Activated naive CD4-positive, alpha-beta T cell (primary cell): ENCODE measurements at regions not wholly inside any gene's neighbourhood (a gene's known extent, or its start where the extent isn't known, plus 50 kb on each side); places are given as distances from the start of the nearest gene placed in this dataset.

Source experiments
- DNase-seq, 4 experiments: peaks; one replicate each; lab custom pipeline; 2025; lab: John Stamatoyannopoulos, UW

GRCh38 chr13:29926098-29926476 is 75.7 kb upstream of the UBL3 start:
- no peak for DNase-seq

- no peak for DNase-seq
Observed at GRCh38 chr13:29925457-29926097, 75.2 kb upstream of the UBL3 start.

- DNase-seq, result no peak
Observed at GRCh38 chr13:29924482-29925350, 74.3 kb upstream of the UBL3 start.

GRCh38 chr13:29923554-29924481 is 73.4 kb upstream of the UBL3 start:
- peak in 3 of 4 experiments; percentile 14 to 27 (median 16) for DNase-seq

- no peak for DNase-seq
Observed at GRCh38 chr13:29922896-29923295, 72.5 kb upstream of the UBL3 start.

GRCh38 chr13:29922281-29922821 is 71.9 kb upstream of the UBL3 start:
- DNase-seq, result no peak

- no peak for DNase-seq
Observed at GRCh38 chr13:29921542-29921941, 71.1 kb upstream of the UBL3 start.

GRCh38 chr13:29920025-29920643 is 69.7 kb upstream of the UBL3 start:
- DNase-seq, result no peak

GRCh38 chr13:29918845-29919244 is 68.4 kb upstream of the UBL3 start:
- DNase-seq, result no peak

- DNase-seq, result no peak
Observed at GRCh38 chr13:29917650-29918049, 67.2 kb upstream of the UBL3 start.

- no peak for DNase-seq
Observed at GRCh38 chr13:29914581-29914980, 64.2 kb upstream of the UBL3 start.

- no peak for DNase-seq
Observed at GRCh38 chr13:29911781-29912418, 61.5 kb upstream of the UBL3 start.

GRCh38 chr13:29909975-29910674 is 59.7 kb upstream of the UBL3 start:
- no peak for DNase-seq

- no peak for DNase-seq
Observed at GRCh38 chr13:29909081-29909730, 58.8 kb upstream of the UBL3 start.

GRCh38 chr13:29908416-29909080 is 58.1 kb upstream of the UBL3 start:
- DNase-seq, result no peak

GRCh38 chr13:29907670-29908069 is 57.3 kb upstream of the UBL3 start:
- DNase-seq, result no peak

- no peak for DNase-seq
Observed at GRCh38 chr13:29906432-29907011, 56.1 kb upstream of the UBL3 start.

- no peak for DNase-seq
Observed at GRCh38 chr13:29905845-29906244, 55.4 kb upstream of the UBL3 start.

- no peak for DNase-seq
Observed at GRCh38 chr13:29903996-29904395, 53.6 kb upstream of the UBL3 start.
